HepG2 (cell line): ENCODE measurements at regions not wholly inside any gene's neighbourhood (a gene's known extent, or its start where the extent isn't known, plus 50 kb on each side); places are given as distances from the start of the nearest gene placed in this dataset.

ENCODE experiments used
- ATAC-seq: fragments of 200-7000 bp; cut with Tn5 transposase; 3 replicates; pipeline ENCODE4 v1.9.1; 2020; ENCODE audit warnings: mild to moderate bottlenecking, moderate library complexity
- BruUV-seq: library from RNA; stranded (reverse); fragments of 400-500 nt; replicated peaks from 2 replicates; lab custom pipeline; 2021; lab: Mats Ljungman, UMichigan
- CTCF ChIA-PET: fragments of 300-600 bp; formaldehyde crosslinking; extraction: SDS; loops from one replicate; lab custom pipeline; 2021; ENCODE audit warnings: low total read pairs, inconsistent platforms, low intra/inter-chr PET ratio; lab: Yijun Ruan, JAX
- POLR2A ChIA-PET: fragments of 350-600 bp; sonication (Branson Sonifier 250); formaldehyde crosslinking; loops from one replicate; lab custom pipeline; 2020; ENCODE audit warnings: antibody characterized with exemption, inconsistent platforms; lab: Yijun Ruan, JAX
- DNase-seq: peaks from one replicate; pipeline ENCODE4 v3.0.0-alpha.2; 2015; ENCODE audit warnings: low spot score
- FAIRE-seq: peaks from 3 replicates; lab custom pipeline; 2011; peaks lifted over from hg19 to GRCh38; lab: Jason Lieb, UNC
- H2AFZ ChIP-seq: one replicate; pipeline ENCODE4 v1.6.1; 2011; ENCODE audit warnings: low read length, inconsistent platforms
- H3K27ac ChIP-seq: fragments of 300-600 bp; 3 replicates; pipeline ENCODE4 v1.8.0; 2011; ENCODE audit warnings: mixed run types, mild to moderate bottlenecking, mixed read lengths, low read length, inconsistent platforms; ENCODE audit not compliant: insufficient read depth; ENCODE audit errors: extremely low read length
- H3K27me3 ChIP-seq, 2 experiments: fragments of 200-600 bp in 1 of 2; 2 replicates in 1 of 2; 3 replicates in 1 of 2; pipeline versions ENCODE4 v1.6.0 to v1.8.0; 2011; ENCODE audit warnings: low read length in 2 of 2, mild to moderate bottlenecking in 2 of 2, moderate library complexity in 2 of 2, inconsistent platforms in 1 of 2; ENCODE audit not compliant: insufficient read depth in 2 of 2, control insufficient read depth in 1 of 2
- H3K36me3 ChIP-seq, 2 experiments: fragments of 200-600 bp in 1 of 2; replicated peaks in 1 of 2; 2 replicates in 1 of 2; 3 replicates in 1 of 2; pipeline versions ENCODE4 v1.5.1 to v1.8.0; 2011; ENCODE audit warnings: low read length in 2 of 2, inconsistent platforms in 1 of 2; ENCODE audit not compliant: insufficient read depth in 2 of 2, control insufficient read depth in 1 of 2
- H3K4me1 ChIP-seq: 2 replicates; pipeline ENCODE4 v1.5.1; 2012; ENCODE audit warnings: low read length, inconsistent platforms; ENCODE audit not compliant: insufficient read depth
- H3K4me2 ChIP-seq: 2 replicates; pipeline ENCODE4 v1.6.0; 2011; ENCODE audit warnings: low read depth, low read length, inconsistent platforms
- H3K4me3 ChIP-seq, 3 experiments: fragments of 200-600 bp in 1 of 3; sonication (generic), shearing (Covaris generic) in 1 of 3; replicated peaks in 1 of 3; 2 replicates each; pipeline ENCODE4 v1.5.1; 2011 to 2016; ENCODE audit warnings: low read length in 3 of 3, inconsistent platforms in 2 of 3, low read depth in 2 of 3, mild to moderate bottlenecking in 2 of 3, control low read depth in 1 of 3, mixed read lengths in 1 of 3; ENCODE audit not compliant: insufficient read depth in 1 of 3
- H3K79me2 ChIP-seq: one replicate; pipeline ENCODE4 v1.6.1; 2011; ENCODE audit warnings: low read length, inconsistent platforms; ENCODE audit not compliant: insufficient read depth
- H3K9ac ChIP-seq: 2 replicates; pipeline ENCODE4 v1.6.0; 2011; ENCODE audit warnings: mild to moderate bottlenecking, low read depth, low read length, inconsistent platforms; ENCODE audit not compliant: insufficient read depth
- H3K9me3 ChIP-seq: 2 replicates; pipeline ENCODE4 v1.5.1; 2012; ENCODE audit warnings: mild to moderate bottlenecking, low read length
- H4K20me1 ChIP-seq: 2 replicates; pipeline ENCODE4 v1.6.0; 2011; ENCODE audit warnings: inconsistent platforms, mild to moderate bottlenecking, low read length, moderate library complexity; ENCODE audit not compliant: insufficient read depth
- BRD4 ChIP-seq: sonication (generic); formaldehyde crosslinking; IDR thresholded peaks from 2 replicates; pipeline ENCODE4 v1.4.0; 2020; ENCODE audit warnings: missing genetic modification reagents
- ERF ChIP-seq: IDR thresholded peaks from 2 replicates; pipeline ENCODE4 v1.6.1; 2018; ENCODE audit warnings: missing biosample characterization, missing genetic modification reagents
- FOXA3 ChIP-seq: IDR thresholded peaks from 2 replicates; pipeline ENCODE4 v1.6.1; 2016; ENCODE audit warnings: missing genetic modification reagents, missing compliant biosample characterization
- HMGXB3 ChIP-seq: sonication (generic); formaldehyde crosslinking; IDR thresholded peaks from 2 replicates; pipeline ENCODE4 v1.4.0; 2020; ENCODE audit warnings: missing genetic modification reagents, borderline replicate concordance
- KLF15 ChIP-seq: sonication (generic); formaldehyde crosslinking; IDR thresholded peaks from 2 replicates; pipeline ENCODE4 v1.8.1; 2023; ENCODE audit warnings: borderline replicate concordance, mild to moderate bottlenecking, inconsistent platforms, missing genetic modification reagents, mixed read lengths
- POLR2A ChIP-seq, 2 experiments: IDR thresholded peaks; 2 replicates each; pipeline ENCODE4 v1.6.1; 2011; ENCODE audit warnings: low read depth in 2 of 2, low read length in 2 of 2, mild to moderate bottlenecking in 1 of 2, moderate library complexity in 1 of 2; ENCODE audit not compliant: insufficient read depth in 1 of 2
- RAD51 ChIP-seq: fragments of 450-650 bp; IDR thresholded peaks from 2 replicates; pipeline ENCODE4 v1.6.1; 2016; ENCODE audit warnings: borderline replicate concordance
- RBAK ChIP-seq: sonication (generic); formaldehyde crosslinking; IDR thresholded peaks from 2 replicates; pipeline ENCODE4 v1.5.1; 2020; ENCODE audit warnings: mild to moderate bottlenecking, missing genetic modification reagents
- TBP ChIP-seq: sonication (generic); formaldehyde crosslinking; IDR thresholded peaks from 2 replicates; pipeline ENCODE4 v1.5.0; 2020; ENCODE audit warnings: missing genetic modification reagents
- THRA ChIP-seq: sonication (generic); formaldehyde crosslinking; IDR thresholded peaks from 2 replicates; pipeline ENCODE4 v1.4.0; 2020; ENCODE audit warnings: missing genetic modification reagents, borderline replicate concordance
- ZIK1 ChIP-seq: sonication (generic); formaldehyde crosslinking; IDR thresholded peaks from 2 replicates; pipeline ENCODE4 v1.5.0; 2020; ENCODE audit warnings: mild to moderate bottlenecking, low read depth, missing genetic modification reagents, borderline replicate concordance
- ZNF138 ChIP-seq: sonication (generic); formaldehyde crosslinking; IDR thresholded peaks from 2 replicates; pipeline ENCODE4 v1.5.0; 2020; ENCODE audit warnings: mild to moderate bottlenecking, low read depth, missing genetic modification reagents
- ZNF317 ChIP-seq: sonication (generic); formaldehyde crosslinking; IDR thresholded peaks from 2 replicates; pipeline ENCODE4 v1.5.0; 2020; ENCODE audit warnings: mild to moderate bottlenecking, missing genetic modification reagents
- ZNF501 ChIP-seq: sonication (generic); formaldehyde crosslinking; IDR thresholded peaks from 2 replicates; pipeline ENCODE4 v1.5.1; 2020; ENCODE audit warnings: mild to moderate bottlenecking, moderate library complexity, missing genetic modification reagents
- ZNF589 ChIP-seq: sonication (generic); formaldehyde crosslinking; conservative IDR thresholded peaks from 2 replicates; pipeline ENCODE4 v1.8.0; 2022; ENCODE audit warnings: mild to moderate bottlenecking, moderate library complexity, missing genetic modification reagents
- WGBS: methylation state at CpG from one replicate; pipeline ENCODE4 v1.1.6; 2017; ENCODE audit warnings: low lambda C conversion rate; 5-methylcytosine and 5-hydroxymethylcytosine counted together
- in situ Hi-C: cut with HindIII; loops from 2 replicates; pipeline ENCODE4 v1.10.0; 2017; ENCODE audit warnings: low pct_unique_long_range_greater_than_20kb; ENCODE audit not compliant: extremely low pct_ligation_motif_present
- intact Hi-C: fragments of 100-400 bp; cut with micrococcal nuclease; formaldehyde crosslinking; loops from one replicate; pipeline ENCODE4 v1.10.0; 2022; ENCODE audit not compliant: unreplicated experiment

GRCh38 chr12:19026034-19026433 is 103.5 kb upstream of the PLEKHA5 start:
- intact Hi-C loops (loop anchor here (10.0 kb wide), 1 partner anchor 159 kb away; no protein-coding TSS in a partner anchor), in situ Hi-C loops (no loop called here)
- DNase-seq = no peak
- Histone ChIP-seq H3K4me1 (0 out of 2 replicates have a peak, but pooled peaks cover 7% of the 10 kb centered on the region), H3K4me2 (no peak overlapping the region), H3K4me3 (no peak overlapping the region), H3K9ac (no peak overlapping the region), H4K20me1 (no peaks in the 10 kb centered on the region), H3K36me3 (no peaks in the 10 kb centered on the region), H3K27me3 (no peaks in the 10 kb centered on the region; a peak in 1 of 5 replicates), H3K79me2 (no peaks in the 10 kb centered on the region), H3K9me3 (no peaks in the 10 kb centered on the region), H2AFZ (no peak overlapping the region), H3K27ac (no peak overlapping the region)
- TF ChIP-seq ZNF317 (CRISPR knock-in tag) (no peak), HMGXB3 (no peak), ERF (CRISPR knock-in tag) (no peak), BRD4 (CRISPR knock-in tag) (no peak), TBP (CRISPR knock-in tag) (no peak), RBAK (CRISPR knock-in tag) (no peak), FOXA3 (CRISPR knock-in tag) (no peak), THRA (no peak), RAD51 (no peak), ZNF138 (CRISPR knock-in tag) (no peak), ZNF589 (no peak), ZNF501 (CRISPR knock-in tag) (no peak), ZIK1 (CRISPR knock-in tag) (no peak), POLR2A (IDR thresholded peaks at IDR 0.05; ENCODE audit: insufficient read depth in 1 of 2, low read depth in 2 of 2, low read length in 2 of 2) (no peak), KLF15 (CRISPR knock-in tag) (no peak)
- POLR2A ChIA-PET = no interaction called here
- CTCF ChIA-PET = no interaction called here
- ATAC-seq = no peak
- BruUV-seq = no TSS peak
- no peak for FAIRE-seq
- WGBS = 49% methylated on average over 4 of the region's 4 CpGs
